Fibroblast of lung (primary cell): ENCODE measurements at regions not wholly inside any gene's neighbourhood (a gene's known extent, or its start where the extent isn't known, plus 50 kb on each side); places are given as distances from the start of the nearest gene placed in this dataset.

Experiments used
- DNase-seq, 2 donors: peaks; one replicate each; pipeline versions ENCODE4 v3.0.0 to v3.0.0-alpha.2; 2010; ENCODE audit warnings: low read depth in 2 of 2
- H2AFZ ChIP-seq: 2 replicates; pipeline ENCODE4 v1.5.1; 2012; ENCODE audit warnings: low read length, control low read depth, inconsistent platforms
- H3K27ac ChIP-seq: 2 replicates; pipeline ENCODE4 v1.5.1; 2011; ENCODE audit warnings: low read length, control low read depth; ENCODE audit not compliant: insufficient read depth
- H3K27me3 ChIP-seq: 2 replicates; pipeline ENCODE4 v1.5.1; 2011; ENCODE audit warnings: mild to moderate bottlenecking, low read length; ENCODE audit not compliant: control insufficient read depth, insufficient read depth
- H3K36me3 ChIP-seq: 2 replicates; pipeline ENCODE4 v1.5.1; 2011; ENCODE audit warnings: low read length; ENCODE audit not compliant: control insufficient read depth, insufficient read depth
- H3K4me1 ChIP-seq: 2 replicates; pipeline ENCODE4 v1.5.1; 2011; ENCODE audit warnings: low read length; ENCODE audit not compliant: control insufficient read depth, insufficient read depth; ENCODE audit errors: extremely low read depth
- H3K4me2 ChIP-seq: 2 replicates; pipeline ENCODE4 v1.5.1; 2011; ENCODE audit warnings: low read length, control low read depth; ENCODE audit not compliant: insufficient read depth; ENCODE audit errors: extremely low read depth
- H3K4me3 ChIP-seq, 4 experiments: fragments of 200-600 bp in 1 of 4; sonication (generic) in 1 of 4; replicated peaks in 1 of 4; 2 replicates each; pipeline ENCODE4 v1.5.1; 2011 to 2016; ENCODE audit warnings: low read length in 4 of 4, low read depth in 3 of 4, mild to moderate bottlenecking in 3 of 4, control low read depth in 2 of 4, inconsistent platforms in 1 of 4, mixed read lengths in 1 of 4; ENCODE audit not compliant: insufficient read depth in 1 of 4; ENCODE audit errors: control extremely low read depth in 1 of 4
- H3K79me2 ChIP-seq: 2 replicates; pipeline ENCODE4 v1.5.1; 2012; ENCODE audit warnings: mild to moderate bottlenecking, low read length, inconsistent platforms; ENCODE audit not compliant: control insufficient read depth, insufficient read depth
- H3K9ac ChIP-seq: 2 replicates; pipeline ENCODE4 v1.5.1; 2011; ENCODE audit warnings: mild to moderate bottlenecking, low read length, control low read depth; ENCODE audit not compliant: insufficient read depth
- H3K9me3 ChIP-seq: 2 replicates; pipeline ENCODE4 v1.5.1; 2012; ENCODE audit warnings: low read depth, low read length; ENCODE audit not compliant: control insufficient read depth, insufficient read depth
- H4K20me1 ChIP-seq: 2 replicates; pipeline ENCODE4 v1.5.1; 2011; ENCODE audit warnings: low read length; ENCODE audit not compliant: control insufficient read depth, insufficient read depth; ENCODE audit errors: extremely low read depth
- EZH2 ChIP-seq: IDR thresholded peaks from 2 replicates; pipeline ENCODE4 v1.5.1; 2012; ENCODE audit warnings: low read length, control low read depth, mild to moderate bottlenecking; ENCODE audit errors: missing control alignments
- TF ChIP-seq, protein P1 (sequence below), 2 donors: IDR thresholded peaks in 1 of 2; conservative IDR thresholded peaks in 1 of 2; 1 replicate in 1 of 2; 2 replicates in 1 of 2; pipeline ENCODE4 v1.5.1; 2011 to 2012; ENCODE audit warnings: low read length in 2 of 2, control low read depth in 1 of 2, inconsistent platforms in 1 of 2, low read depth in 1 of 2, mild to moderate bottlenecking in 1 of 2

DNA sequence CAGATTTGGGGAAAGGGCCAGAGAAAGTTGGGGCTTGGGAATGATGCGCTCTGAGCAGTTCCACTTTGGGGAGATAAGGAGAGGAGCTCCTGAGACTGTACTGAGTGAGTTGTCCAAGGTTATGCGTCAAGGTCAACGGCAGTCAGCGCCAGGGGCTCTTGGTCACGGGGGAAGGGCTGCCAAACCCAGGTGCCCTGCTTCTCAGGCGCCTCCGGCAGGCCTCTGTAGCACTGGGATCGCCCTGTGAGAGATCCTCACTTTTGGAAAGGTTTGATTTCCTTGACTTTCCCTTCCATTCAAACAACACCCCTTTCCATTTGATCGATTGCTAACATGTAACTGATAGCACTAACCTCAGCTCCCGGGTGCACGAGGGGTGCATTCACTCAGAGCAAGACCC lies 136.5 kb upstream of the SOX11 start:
- Histone ChIP-seq H3K79me2 (no peaks in the 10 kb centered on the region), H3K27ac (no peak overlapping the region), H3K27me3 (no peaks in the 10 kb centered on the region), H3K4me2 (no peak overlapping the region), H3K4me3 (no peak overlapping the region), H3K36me3 (no peaks in the 10 kb centered on the region), H2AFZ (no peak overlapping the region), H3K9ac (no peak overlapping the region), H4K20me1 (no peaks in the 10 kb centered on the region), H3K9me3 (no peaks in the 10 kb centered on the region), H3K4me1 (no peaks in the 10 kb centered on the region)
- no peak for DNase-seq
- no peak for TF ChIP-seq EZH2
- TF ChIP-seq, protein P1, sequence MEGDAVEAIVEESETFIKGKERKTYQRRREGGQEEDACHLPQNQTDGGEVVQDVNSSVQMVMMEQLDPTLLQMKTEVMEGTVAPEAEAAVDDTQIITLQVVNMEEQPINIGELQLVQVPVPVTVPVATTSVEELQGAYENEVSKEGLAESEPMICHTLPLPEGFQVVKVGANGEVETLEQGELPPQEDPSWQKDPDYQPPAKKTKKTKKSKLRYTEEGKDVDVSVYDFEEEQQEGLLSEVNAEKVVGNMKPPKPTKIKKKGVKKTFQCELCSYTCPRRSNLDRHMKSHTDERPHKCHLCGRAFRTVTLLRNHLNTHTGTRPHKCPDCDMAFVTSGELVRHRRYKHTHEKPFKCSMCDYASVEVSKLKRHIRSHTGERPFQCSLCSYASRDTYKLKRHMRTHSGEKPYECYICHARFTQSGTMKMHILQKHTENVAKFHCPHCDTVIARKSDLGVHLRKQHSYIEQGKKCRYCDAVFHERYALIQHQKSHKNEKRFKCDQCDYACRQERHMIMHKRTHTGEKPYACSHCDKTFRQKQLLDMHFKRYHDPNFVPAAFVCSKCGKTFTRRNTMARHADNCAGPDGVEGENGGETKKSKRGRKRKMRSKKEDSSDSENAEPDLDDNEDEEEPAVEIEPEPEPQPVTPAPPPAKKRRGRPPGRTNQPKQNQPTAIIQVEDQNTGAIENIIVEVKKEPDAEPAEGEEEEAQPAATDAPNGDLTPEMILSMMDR (conservative IDR thresholded peaks at IDR 0.05 in 1 of 2, IDR thresholded peaks at IDR 0.05 in 1 of 2; ENCODE audit: low read depth in 1 of 2, low read length in 2 of 2): no peak

DNA sequence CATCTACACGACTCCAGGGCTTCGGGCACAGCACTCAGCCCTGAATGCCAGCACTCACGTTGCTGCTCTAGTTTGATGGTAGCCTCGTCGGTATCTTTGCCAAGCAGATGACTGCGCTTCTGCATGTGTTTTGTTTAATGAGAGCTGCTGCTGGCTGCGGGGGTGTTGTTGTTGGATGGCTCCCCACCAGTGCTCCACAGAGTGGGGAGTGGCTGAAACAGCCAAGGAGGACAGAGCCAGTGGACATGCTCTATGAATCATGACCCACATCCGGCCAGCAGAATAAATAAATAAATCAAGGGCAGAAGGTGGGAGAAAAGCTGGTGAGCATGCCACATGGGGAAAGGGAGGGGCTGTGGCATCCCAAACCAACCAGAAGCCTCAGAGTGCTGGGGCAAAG lies 131.2 kb upstream of the SOX11 start:
- Histone ChIP-seq H3K27ac (no peak overlapping the region), H3K4me3 (no peak overlapping the region), H3K9me3 (no peaks in the 10 kb centered on the region), H3K36me3 (no peaks in the 10 kb centered on the region), H3K9ac (no peak overlapping the region), H3K79me2 (no peaks in the 10 kb centered on the region), H3K27me3 (no peaks in the 10 kb centered on the region), H2AFZ (no peak overlapping the region), H3K4me1 (no peaks in the 10 kb centered on the region), H3K4me2 (no peak overlapping the region), H4K20me1 (no peaks in the 10 kb centered on the region)
- TF ChIP-seq, protein P1 (conservative IDR thresholded peaks at IDR 0.05 in 1 of 2, IDR thresholded peaks at IDR 0.05 in 1 of 2; ENCODE audit: low read depth in 1 of 2, low read length in 2 of 2): no peak
- TF ChIP-seq EZH2: no peak
- DNase-seq: peak; percentile 91 to 96

DNA sequence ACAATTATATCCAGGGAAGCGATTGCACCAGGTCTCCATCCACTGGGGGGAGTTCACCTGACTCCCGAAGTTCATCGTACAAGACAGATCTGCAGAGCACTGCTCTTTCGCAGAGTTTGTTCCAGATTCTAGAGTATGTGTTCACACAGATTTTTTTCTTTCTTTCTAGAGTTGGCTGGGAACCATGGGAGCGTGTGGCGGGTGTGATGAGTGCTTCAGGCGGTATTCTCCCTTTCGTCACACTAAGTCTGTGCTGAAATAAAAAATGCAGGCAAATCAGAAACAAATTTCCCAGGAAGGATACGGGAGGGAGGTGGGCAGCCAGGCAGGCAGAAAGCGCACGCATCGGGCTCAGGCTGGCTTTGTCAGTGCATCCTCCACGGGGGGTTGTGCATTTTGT lies 129.8 kb upstream of the SOX11 start:
- no peak for TF ChIP-seq EZH2
- TF ChIP-seq, protein P1 (conservative IDR thresholded peaks at IDR 0.05 in 1 of 2, IDR thresholded peaks at IDR 0.05 in 1 of 2; ENCODE audit: low read depth in 1 of 2, low read length in 2 of 2): no peak

More for the DNA sequence above, 129.8 kb upstream of the SOX11 start:
- no peaks in the 10 kb centered on the region for H3K79me2 ChIP-seq
- no peak overlapping the region for H2AFZ ChIP-seq
- no peaks in the 10 kb centered on the region for H3K4me1 ChIP-seq
- H3K27me3 ChIP-seq: no peaks in the 10 kb centered on the region
- H3K36me3 ChIP-seq: no peaks in the 10 kb centered on the region
- DNase-seq: peak; percentile 12 to 24
- no peak overlapping the region for H3K4me3 ChIP-seq
- no peak overlapping the region for H3K4me2 ChIP-seq
- no peak overlapping the region for H3K27ac ChIP-seq
- no peak overlapping the region for H3K9ac ChIP-seq
- H4K20me1 ChIP-seq: no peaks in the 10 kb centered on the region
- H3K9me3 ChIP-seq: no peaks in the 10 kb centered on the region
